ENCODE measurements at regions not wholly inside any gene's neighbourhood (a gene's known extent, or its start where the extent isn't known, plus 50 kb on each side); places are given as distances from the start of the nearest gene placed in this dataset.
A peak's percentile ranks its signal among the peaks of the same experiment; 100 is the strongest.

- Histone ChIP-seq H3K27ac (ENCODE audit: low read depth in 1 of 2, low read length in 2 of 2) (no peak overlapping the region), H3K4me1 (ENCODE audit: insufficient read depth, low read length) (peaks cover 23% of the 10 kb centered on the region), H3K27me3 (ENCODE audit: control insufficient read depth in 1 of 2, insufficient read depth in 2 of 2, low read length in 2 of 2) (peaks cover 20 to 21% of the 10 kb centered on the region in 2 experiments), H3K36me3 (ENCODE audit: insufficient read depth, low read length) (no peaks in the 10 kb centered on the region), H3K9me3 (ENCODE audit: control insufficient read depth in 1 of 2, insufficient read depth in 1 of 2, low read length in 2 of 2) (peaks cover 0 to 12% of the 10 kb centered on the region in 2 experiments), H3K4me3 (ENCODE audit: low read length) (peak overlapping the region; percentile 59)
- Mint-ChIP-seq H3K27ac (no peak overlapping the region), H3K4me1 (ENCODE audit: low read depth) (peaks cover 26% of the 10 kb centered on the region), H3K36me3 (ENCODE audit: low read depth) (no peaks in the 10 kb centered on the region), H3K9me3 (peaks cover 2% of the 10 kb centered on the region), H3K4me3 (peak overlapping the region; percentile 92), H3K27me3 (peaks cover 54% of the 10 kb centered on the region)
- TF ChIP-seq, protein P1, sequence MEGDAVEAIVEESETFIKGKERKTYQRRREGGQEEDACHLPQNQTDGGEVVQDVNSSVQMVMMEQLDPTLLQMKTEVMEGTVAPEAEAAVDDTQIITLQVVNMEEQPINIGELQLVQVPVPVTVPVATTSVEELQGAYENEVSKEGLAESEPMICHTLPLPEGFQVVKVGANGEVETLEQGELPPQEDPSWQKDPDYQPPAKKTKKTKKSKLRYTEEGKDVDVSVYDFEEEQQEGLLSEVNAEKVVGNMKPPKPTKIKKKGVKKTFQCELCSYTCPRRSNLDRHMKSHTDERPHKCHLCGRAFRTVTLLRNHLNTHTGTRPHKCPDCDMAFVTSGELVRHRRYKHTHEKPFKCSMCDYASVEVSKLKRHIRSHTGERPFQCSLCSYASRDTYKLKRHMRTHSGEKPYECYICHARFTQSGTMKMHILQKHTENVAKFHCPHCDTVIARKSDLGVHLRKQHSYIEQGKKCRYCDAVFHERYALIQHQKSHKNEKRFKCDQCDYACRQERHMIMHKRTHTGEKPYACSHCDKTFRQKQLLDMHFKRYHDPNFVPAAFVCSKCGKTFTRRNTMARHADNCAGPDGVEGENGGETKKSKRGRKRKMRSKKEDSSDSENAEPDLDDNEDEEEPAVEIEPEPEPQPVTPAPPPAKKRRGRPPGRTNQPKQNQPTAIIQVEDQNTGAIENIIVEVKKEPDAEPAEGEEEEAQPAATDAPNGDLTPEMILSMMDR (IDR thresholded peaks at IDR 0.05) = no peak
- ChIA-PET POLR2A (interaction anchor here (0.5 to 3.0 kb wide), 8 partner anchors 22 to 368 kb away, joined by 3 to 13 read pairs (median 4); no protein-coding TSS in a partner anchor), CTCF (interaction anchor here (1.0 to 1.2 kb wide), 2 partner anchors 61 to 304 kb away, joined by 3 read pairs; no protein-coding TSS in a partner anchor)
- ATAC-seq (ENCODE audit: poor library complexity) = no peak
- no peak for DNase-seq
- intact Hi-C loops (cut with DNase I, micrococcal nuclease) = loop anchor here (2.0 to 10.0 kb wide), 2 partner anchors 21 to 49 kb away; no protein-coding TSS in a partner anchor
Observed at GRCh38 chr9:129435988-129436717, 184.7 kb downstream of the C9orf50 start.

GRCh38 chr9:129435291-129435690 lies 185.6 kb downstream of the C9orf50 start:
- peaks cover 2% of the 10 kb centered on the region for H3K9me3 Mint-ChIP-seq

GRCh38 chr9:129434187-129434586 lies 186.7 kb downstream of the C9orf50 start:
- H3K4me3 Mint-ChIP-seq = no peak overlapping the region
- Histone ChIP-seq H3K27me3 (ENCODE audit: control insufficient read depth in 1 of 2, insufficient read depth in 2 of 2, low read length in 2 of 2) (peaks cover 16 to 17% of the 10 kb centered on the region in 2 experiments), H3K36me3 (ENCODE audit: insufficient read depth, low read length) (no peaks in the 10 kb centered on the region), H3K27ac (ENCODE audit: low read depth in 1 of 2, low read length in 2 of 2) (no peak overlapping the region), H3K4me1 (ENCODE audit: insufficient read depth, low read length) (peaks cover 23% of the 10 kb centered on the region), H3K4me3 (ENCODE audit: low read length) (no peak overlapping the region), H3K9me3 (ENCODE audit: control insufficient read depth in 1 of 2, insufficient read depth in 1 of 2, low read length in 2 of 2) (peaks cover 0 to 10% of the 10 kb centered on the region in 2 experiments)
- TF ChIP-seq, protein P1 (IDR thresholded peaks at IDR 0.05) = no peak
- DNase-seq (no peak), ATAC-seq (ENCODE audit: poor library complexity) (no peak)
- H3K36me3 Mint-ChIP-seq (ENCODE audit: low read depth) = no peaks in the 10 kb centered on the region
- POLR2A ChIA-PET = no interaction called here
- intact Hi-C loops (cut with DNase I, micrococcal nuclease) = loop anchor here (2.0 to 10.0 kb wide), 2 partner anchors 19 to 51 kb away; no protein-coding TSS in a partner anchor
- H3K27me3 Mint-ChIP-seq = peaks cover 39% of the 10 kb centered on the region
- H3K9me3 Mint-ChIP-seq = no peaks in the 10 kb centered on the region
- no peak overlapping the region for H3K27ac Mint-ChIP-seq
- H3K4me1 Mint-ChIP-seq (ENCODE audit: low read depth) = peaks cover 23% of the 10 kb centered on the region
- CTCF ChIA-PET = no interaction called here

More at GRCh38 chr9:129435291-129435690, 185.6 kb downstream of the C9orf50 start:
- TF ChIP-seq, protein P1 (IDR thresholded peaks at IDR 0.05) = no peak
- Histone ChIP-seq H3K27ac (ENCODE audit: low read depth in 1 of 2, low read length in 2 of 2) (no peak overlapping the region), H3K27me3 (ENCODE audit: control insufficient read depth in 1 of 2, insufficient read depth in 2 of 2, low read length in 2 of 2) (peaks cover 20 to 21% of the 10 kb centered on the region in 2 experiments), H3K4me1 (ENCODE audit: insufficient read depth, low read length) (peaks cover 23% of the 10 kb centered on the region), H3K9me3 (ENCODE audit: control insufficient read depth in 1 of 2, insufficient read depth in 1 of 2, low read length in 2 of 2) (peaks cover 0 to 12% of the 10 kb centered on the region in 2 experiments), H3K4me3 (ENCODE audit: low read length) (no peak overlapping the region), H3K36me3 (ENCODE audit: insufficient read depth, low read length) (no peaks in the 10 kb centered on the region)
- H3K4me3 Mint-ChIP-seq = no peak overlapping the region
- intact Hi-C loops (cut with DNase I, micrococcal nuclease) = loop anchor here (2.0 to 10.0 kb wide), 2 partner anchors 20 to 50 kb away; no protein-coding TSS in a partner anchor
- ChIA-PET CTCF (interaction anchor here (1.2 kb wide), 1 partner anchor 304 kb away, joined by 3 read pairs; no protein-coding TSS in a partner anchor), POLR2A (no interaction called here)
- no peak for DNase-seq
- peaks cover 26% of the 10 kb centered on the region for H3K4me1 Mint-ChIP-seq (ENCODE audit: low read depth)
- no peaks in the 10 kb centered on the region for H3K36me3 Mint-ChIP-seq (ENCODE audit: low read depth)
- ATAC-seq (ENCODE audit: poor library complexity) = no peak
- H3K27ac Mint-ChIP-seq = no peak overlapping the region
- H3K27me3 Mint-ChIP-seq = peaks cover 45% of the 10 kb centered on the region

Measured in CD4-positive, alpha-beta T cell (primary cell).